ENCODE measurements at regions not wholly inside any gene's neighbourhood (a gene's known extent, or its start where the extent isn't known, plus 50 kb on each side); places are given as distances from the start of the nearest gene placed in this dataset.
"Not testable (repeated sequence)": the region's sequence is repeated elsewhere in the genome, so short reads cannot be mapped to it uniquely, and the experiment has no call there.

GRCh38 chr1:30099587-30100523 is 623.5 kb downstream of the MATN1 start:
- ChIA-PET POLR2A (no interaction called here), CTCF (ENCODE audit: low intra/inter-chr PET ratio, low total read pairs) (no interaction called here)
- no peak for FAIRE-seq
- H3K4me3 ChIP-seq (replicated peaks in 1 of 3; ENCODE audit: insufficient read depth in 1 of 3, low read depth in 2 of 3, low read length in 3 of 3): no peak overlapping the region
- H3K4me1 ChIP-seq (ENCODE audit: insufficient read depth, low read length): no peaks in the 10 kb centered on the region
- H3K4me2 ChIP-seq (ENCODE audit: low read depth, low read length): no peak overlapping the region
- in situ Hi-C loops (cut with HindIII; ENCODE audit: extremely low pct_ligation_motif_present, low pct_unique_long_range_greater_than_20kb): loop anchor here (10.0 to 25.0 kb wide), 4 partner anchors 315 to 865 kb away; partner anchors contain the start of genes MECR and PTPRU
- TF ChIP-seq MXD4 (CRISPR knock-in tag; IDR thresholded peaks at IDR 0.05): no peak
- TF ChIP-seq BRCA1 (CRISPR knock-in tag; IDR thresholded peaks at IDR 0.05): no peak
- no peak for TF ChIP-seq SOX6 (IDR thresholded peaks at IDR 0.05)
- no peak for TF ChIP-seq SOX6 (CRISPR knock-in tag; IDR thresholded peaks at IDR 0.05)
- no peak for TF ChIP-seq ZBTB14 (CRISPR knock-in tag; IDR thresholded peaks at IDR 0.05)
- TF ChIP-seq MNT (IDR thresholded peaks at IDR 0.05): no peak
- H4K20me1 ChIP-seq (ENCODE audit: insufficient read depth, low read length): no peaks in the 10 kb centered on the region
- no TSS peak for BruUV-seq (replicated peaks)
- intact Hi-C loops (cut with micrococcal nuclease; ENCODE audit: unreplicated experiment): no loop called here
- H2AFZ ChIP-seq (ENCODE audit: low read length): no peak overlapping the region
- WGBS (ENCODE audit: low lambda C conversion rate): 32% methylated on average over 21 of the region's 24 CpGs
- no peaks in the 10 kb centered on the region for H3K79me2 ChIP-seq (ENCODE audit: insufficient read depth, low read length)
- no peak overlapping the region for H3K9ac ChIP-seq (ENCODE audit: insufficient read depth, low read depth, low read length)
- no peak overlapping the region for H3K27ac ChIP-seq (ENCODE audit: extremely low read length, insufficient read depth, low read length)
- peaks cover 8% of the 10 kb centered on the region; the same call in 1 of the 2 replicates for H3K9me3 ChIP-seq (ENCODE audit: low read length)
- ATAC-seq: no peak
- H3K36me3 ChIP-seq (replicated peaks in 1 of 2; ENCODE audit: control insufficient read depth in 1 of 2, insufficient read depth in 2 of 2, low read length in 2 of 2): no peaks in the 10 kb centered on the region
- no peak for DNase-seq (ENCODE audit: low spot score)
- peaks cover 0 to 1% of the 10 kb centered on the region in 2 experiments; a peak in 4 of 5 replicates for H3K27me3 ChIP-seq (ENCODE audit: control insufficient read depth in 1 of 2, insufficient read depth in 2 of 2, low read length in 2 of 2)

- H3K27me3 ChIP-seq (ENCODE audit: control insufficient read depth in 1 of 2, insufficient read depth in 2 of 2, low read length in 2 of 2); H3K9ac ChIP-seq (ENCODE audit: insufficient read depth, low read depth, low read length); BruUV-seq (replicated peaks); H3K4me1 ChIP-seq (ENCODE audit: insufficient read depth, low read length); H2AFZ ChIP-seq (ENCODE audit: low read length); H3K79me2 ChIP-seq (ENCODE audit: insufficient read depth, low read length); H3K27ac ChIP-seq (ENCODE audit: extremely low read length, insufficient read depth, low read length); DNase-seq (ENCODE audit: low spot score); CTCF ChIA-PET (ENCODE audit: low intra/inter-chr PET ratio, low total read pairs); H3K4me3 ChIP-seq (replicated peaks in 1 of 3; ENCODE audit: insufficient read depth in 1 of 3, low read depth in 2 of 3, low read length in 3 of 3); H3K4me2 ChIP-seq (ENCODE audit: low read depth, low read length); FAIRE-seq; H3K36me3 ChIP-seq (replicated peaks in 1 of 2; ENCODE audit: control insufficient read depth in 1 of 2, insufficient read depth in 2 of 2, low read length in 2 of 2); H4K20me1 ChIP-seq (ENCODE audit: insufficient read depth, low read length); ATAC-seq; POLR2A ChIA-PET; intact Hi-C loops (cut with micrococcal nuclease; ENCODE audit: unreplicated experiment): not testable (repeated sequence)
- H3K9me3 ChIP-seq (ENCODE audit: low read length): peaks cover 21% of the 10 kb centered on the region
- 31% methylated on average over 3 of the region's 3 CpGs for whole genome bisulfite sequencing (ENCODE audit: low lambda C conversion rate)
- in situ Hi-C loops (cut with HindIII; ENCODE audit: extremely low pct_ligation_motif_present, low pct_unique_long_range_greater_than_20kb): loop anchor here (25.0 kb wide), 1 partner anchor 711 kb away; no protein-coding TSS in a partner anchor
Measured at GRCh38 chr1:30097851-30098250, 625.5 kb downstream of the MATN1 start.
